GM12891 (cell line): ENCODE measurements at regions not wholly inside any gene's neighbourhood (a gene's known extent, or its start where the extent isn't known, plus 50 kb on each side); places are given as distances from the start of the nearest gene placed in this dataset.

Experiments used
- PAX5 ChIP-seq: IDR thresholded peaks from 2 replicates; pipeline ENCODE4 v1.6.1; 2011; ENCODE audit warnings: low read length, moderate library complexity, mild to moderate bottlenecking; ENCODE audit not compliant: insufficient read depth, severe bottlenecking
- POLR2A ChIP-seq: IDR thresholded peaks from 2 replicates; pipeline ENCODE4 v1.6.1; 2011; ENCODE audit warnings: low read depth, low read length, control low read depth
- POLR2AphosphoS5 ChIP-seq: IDR thresholded peaks from 2 replicates; pipeline ENCODE4 v1.6.1; 2011; ENCODE audit warnings: low read depth, low read length, control low read depth
- SPI1 ChIP-seq: IDR thresholded peaks from 2 replicates; pipeline ENCODE4 v1.6.1; 2011; ENCODE audit warnings: low read depth, low read length, control low read depth
- TAF1 ChIP-seq: IDR thresholded peaks from 2 replicates; pipeline ENCODE4 v1.6.1; 2011; ENCODE audit warnings: low read depth, low read length, control low read depth

DNA sequence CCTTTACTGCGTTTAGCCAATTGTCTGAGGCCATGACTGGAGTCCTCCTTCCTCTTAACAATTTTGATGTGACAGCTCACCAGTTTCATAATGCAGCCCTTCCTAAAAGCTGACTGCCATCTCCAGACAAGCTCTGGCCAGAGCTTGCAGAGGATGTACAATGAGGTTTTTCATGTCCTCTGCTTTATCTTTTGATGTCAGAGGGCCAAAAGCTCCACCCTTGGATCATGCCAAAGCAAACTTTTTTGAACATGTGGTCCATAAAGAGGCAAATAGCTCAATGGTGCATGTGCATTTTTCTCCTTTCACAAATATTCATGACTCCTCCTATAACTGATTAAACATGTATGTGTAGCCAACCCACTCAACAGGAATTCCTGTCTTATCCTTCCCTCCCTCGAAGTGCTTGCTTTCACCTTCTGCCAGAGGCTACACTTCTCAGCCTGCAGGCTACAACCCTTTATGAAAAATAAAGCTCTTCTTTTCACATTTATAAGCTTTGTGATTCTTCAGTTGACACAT, 266.2 kb downstream of the FBXO15 start:
- TF ChIP-seq TAF1 (no peak), POLR2A (no peak), POLR2AphosphoS5 (no peak), PAX5 (no peak), SPI1 (no peak)
